Mesodermal cell (in vitro differentiated cells): ENCODE measurements at regions not wholly inside any gene's neighbourhood (a gene's known extent, or its start where the extent isn't known, plus 50 kb on each side); places are given as distances from the start of the nearest gene placed in this dataset.
"Not testable (repeated sequence)": the region's sequence is repeated elsewhere in the genome, so short reads cannot be mapped to it uniquely, and the experiment has no call there.

Experiments used
- H3K27ac ChIP-seq: 2 replicates; pipeline ENCODE4 v1.7.0; 2013; ENCODE audit warnings: mild to moderate bottlenecking, low read depth, low read length, moderate library complexity; ENCODE audit not compliant: severe bottlenecking
- H3K36me3 ChIP-seq: 2 replicates; pipeline ENCODE4 v1.7.1; 2013; ENCODE audit warnings: mild to moderate bottlenecking, low read length, moderate library complexity; ENCODE audit not compliant: control insufficient read depth, insufficient read depth
- H3K4me1 ChIP-seq: one replicate; pipeline ENCODE4 v1.7.1; 2013; ENCODE audit warnings: mild to moderate bottlenecking, low read length; ENCODE audit not compliant: insufficient read depth, control insufficient read depth, poor library complexity, severe bottlenecking
- H3K4me3 ChIP-seq: 2 replicates; pipeline ENCODE4 v1.7.0; 2013; ENCODE audit warnings: low read length, control low read depth, mild to moderate bottlenecking; ENCODE audit not compliant: insufficient read depth, poor library complexity, severe bottlenecking; ENCODE audit errors: extremely low read depth
- H3K9me3 ChIP-seq: 2 replicates; pipeline ENCODE4 v1.7.1; 2013; ENCODE audit warnings: mild to moderate bottlenecking, low read length, moderate library complexity; ENCODE audit not compliant: control insufficient read depth
- WGBS, 2 experiments: methylation state at CpG; one replicate each; pipeline ENCODE4 v1.1.5; 2013; ENCODE audit warnings: missing lambda C conversion rate in 2 of 2; ENCODE audit not compliant: insufficient coverage in 2 of 2; 5-methylcytosine and 5-hydroxymethylcytosine counted together

DNA sequence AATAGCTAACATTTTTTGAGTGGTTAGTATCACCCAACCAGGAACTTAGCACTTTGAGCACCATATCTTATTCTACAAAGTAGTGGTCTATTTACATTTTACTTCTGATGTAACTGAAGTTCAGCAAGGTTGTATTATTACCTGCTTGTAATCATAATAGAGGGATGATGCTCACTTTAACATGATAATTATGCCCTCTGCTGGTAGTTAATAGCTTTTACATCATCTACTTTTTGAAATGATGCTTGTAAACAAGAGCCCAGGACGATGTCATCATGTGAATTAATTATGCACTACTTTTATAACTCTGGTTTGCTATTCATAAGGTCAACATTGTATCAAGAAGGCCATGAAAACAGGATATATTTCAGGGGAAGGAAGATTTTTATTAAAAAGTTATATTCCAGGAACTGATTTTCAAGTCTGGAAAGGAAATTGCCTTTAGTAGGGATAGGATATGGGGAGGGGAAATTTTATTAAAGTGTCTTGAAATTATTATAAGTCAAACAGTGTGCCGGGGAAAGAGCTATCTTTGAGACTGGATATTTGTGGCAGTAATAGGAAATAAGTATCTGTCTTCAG, 80.3 kb upstream of the SCIN start:
- no peaks in the 10 kb centered on the region for H3K36me3 ChIP-seq
- WGBS, 2 experiments, result 56 to 67% methylated on average over 1 of the region's 2 CpGs
- no peaks in the 10 kb centered on the region for H3K4me1 ChIP-seq
- no peak overlapping the region for H3K4me3 ChIP-seq
- no peak overlapping the region for H3K27ac ChIP-seq
- no peaks in the 10 kb centered on the region for H3K9me3 ChIP-seq

DNA sequence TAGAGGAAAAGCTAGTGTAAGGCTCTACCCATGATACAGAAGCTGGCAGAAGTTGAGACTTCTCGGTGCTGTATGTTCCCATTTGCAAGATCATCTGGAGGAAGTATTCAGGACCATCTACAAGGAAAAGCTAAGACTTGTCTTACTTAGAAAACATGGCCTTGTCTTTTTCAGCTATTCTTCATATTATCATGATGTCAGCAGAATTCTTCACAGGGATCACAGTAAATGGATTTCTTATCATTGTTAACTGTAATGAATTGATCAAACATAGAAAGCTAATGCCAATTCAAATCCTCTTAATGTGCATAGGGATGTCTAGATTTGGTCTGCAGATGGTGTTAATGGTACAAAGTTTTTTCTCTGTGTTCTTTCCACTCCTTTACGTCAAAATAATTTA, 79.6 kb upstream of the SCIN start:
- Histone ChIP-seq H3K27ac (no peak overlapping the region), H3K9me3 (no peaks in the 10 kb centered on the region), H3K36me3 (no peaks in the 10 kb centered on the region), H3K4me1 (no peaks in the 10 kb centered on the region), H3K4me3 (no peak overlapping the region)
- WGBS, 2 experiments, result 63% methylated on average over 1 of the region's 2 CpGs; no CpG with 5 or more reads in 1 of the 2 experiments

DNA sequence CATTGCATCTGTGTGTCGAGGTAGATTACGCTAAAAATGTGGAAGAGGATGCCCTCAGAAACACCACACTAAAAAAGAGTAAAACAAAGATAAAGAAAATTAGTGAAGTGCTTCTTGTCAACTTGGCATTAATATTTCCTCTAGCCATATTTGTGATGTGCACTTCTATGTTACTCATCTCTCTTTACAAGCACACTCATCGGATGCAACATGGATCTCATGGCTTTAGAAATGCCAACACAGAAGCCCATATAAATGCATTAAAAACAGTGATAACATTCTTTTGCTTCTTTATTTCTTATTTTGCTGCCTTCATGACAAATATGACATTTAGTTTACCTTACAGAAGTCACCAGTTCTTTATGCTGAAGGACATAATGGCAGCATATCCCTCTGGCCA, 79.0 kb upstream of the SCIN start:
- Histone ChIP-seq H3K36me3 (no peaks in the 10 kb centered on the region), H3K4me3 (no peak overlapping the region), H3K27ac (no peak overlapping the region), H3K4me1 (no peaks in the 10 kb centered on the region), H3K9me3 (no peaks in the 10 kb centered on the region)
- 100% methylated on average over 1 of the region's 3 CpGs; no CpG with 5 or more reads in 1 of the 2 experiments for WGBS, 2 experiments

DNA sequence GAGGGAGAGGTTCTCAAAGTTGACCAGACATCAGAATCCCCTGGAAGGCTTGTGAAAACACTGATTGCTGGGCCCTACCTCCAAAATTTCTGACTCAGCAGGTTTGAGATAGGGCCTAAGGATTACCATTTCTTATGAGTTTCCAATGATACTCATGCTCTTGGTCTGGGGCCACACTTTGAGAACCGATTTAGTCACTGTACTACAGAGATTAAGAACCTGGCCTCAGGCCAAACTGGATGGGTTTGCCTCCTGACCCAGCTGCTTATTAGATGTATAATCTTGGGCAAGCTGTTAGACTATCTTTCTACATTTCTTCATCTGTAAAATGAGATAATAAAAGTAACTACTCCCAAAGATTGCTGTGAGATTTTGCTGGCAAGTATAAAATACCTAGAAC, 77.1 kb upstream of the SCIN start:
- no peak overlapping the region for H3K27ac ChIP-seq

DNA sequence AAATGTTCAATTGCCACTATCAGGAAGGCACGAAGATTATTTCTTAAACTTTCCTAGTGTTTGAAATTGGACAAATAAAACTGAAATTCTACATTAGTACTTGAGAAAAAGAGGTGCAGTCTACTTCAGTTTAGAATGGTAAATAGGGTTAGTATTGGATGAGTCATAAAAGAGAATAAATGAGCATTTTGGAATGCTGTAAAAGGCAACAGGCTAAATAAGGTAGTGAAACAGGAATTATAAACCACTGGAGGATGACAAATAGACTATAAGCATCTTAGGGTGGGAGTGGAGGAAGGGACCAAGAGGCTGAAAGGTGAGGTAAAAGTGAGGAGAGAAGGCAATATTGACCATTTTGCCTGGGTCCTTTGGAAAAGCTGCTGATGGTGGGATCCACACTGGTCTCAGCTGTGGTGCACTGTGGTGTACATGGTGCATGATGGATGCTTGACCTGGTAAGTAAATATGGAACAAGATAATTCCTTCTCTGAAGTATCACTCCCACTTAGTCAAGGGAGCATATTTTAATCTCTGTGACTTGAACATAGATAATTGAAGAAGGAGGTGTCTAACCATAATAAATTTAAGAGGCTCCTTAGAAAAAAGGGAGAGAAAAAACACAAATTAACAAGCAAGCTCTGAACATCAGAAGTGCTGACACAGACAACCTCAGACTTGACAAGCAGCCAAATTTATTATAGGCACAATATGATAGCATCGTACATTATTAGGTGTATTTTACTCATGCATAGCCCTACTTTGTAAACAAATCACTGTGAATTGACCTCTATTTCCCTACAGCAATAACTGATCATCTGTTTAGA, 76.4 kb upstream of the SCIN start:
- H3K4me3 ChIP-seq, result no peak overlapping the region
- 100% methylated on average over 1 of the region's 2 CpGs; no CpG with 5 or more reads in 1 of the 2 experiments for WGBS, 2 experiments
- no peaks in the 10 kb centered on the region for H3K9me3 ChIP-seq
- no peak overlapping the region for H3K27ac ChIP-seq
- H3K4me1 ChIP-seq, result no peaks in the 10 kb centered on the region
- H3K36me3 ChIP-seq, result no peaks in the 10 kb centered on the region

More for the DNA sequence above, 77.1 kb upstream of the SCIN start:
- Histone ChIP-seq H3K4me1 (no peaks in the 10 kb centered on the region), H3K36me3 (no peaks in the 10 kb centered on the region), H3K9me3 (no peaks in the 10 kb centered on the region), H3K4me3 (no peak overlapping the region)
- 80% methylated on average over 1 of the region's 1 CpG; no CpG with 5 or more reads in 1 of the 2 experiments for WGBS, 2 experiments

DNA sequence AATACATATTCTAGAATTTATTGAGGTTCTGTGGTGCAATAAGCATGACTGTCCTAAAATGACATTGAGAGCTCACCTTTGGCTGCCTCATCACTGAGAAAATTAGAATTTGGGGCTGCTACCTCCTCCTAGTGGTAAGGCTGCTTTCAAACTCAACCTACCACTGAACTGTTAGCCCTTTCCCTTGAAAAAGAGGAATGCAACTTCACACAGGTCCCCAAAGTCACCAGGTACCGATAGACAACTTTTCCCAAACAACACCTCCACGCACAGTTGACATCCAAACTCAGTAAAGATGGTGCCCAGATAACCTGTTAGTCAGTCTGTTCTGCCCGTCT, 75.9 kb upstream of the SCIN start:
- Histone ChIP-seq H3K27ac (no peak overlapping the region), H3K36me3 (no peaks in the 10 kb centered on the region), H3K9me3 (no peaks in the 10 kb centered on the region), H3K4me3 (no peak overlapping the region), H3K4me1 (no peaks in the 10 kb centered on the region)
- 94% methylated on average over 3 of the region's 3 CpGs; no CpG with 5 or more reads in 1 of the 2 experiments for WGBS, 2 experiments

DNA sequence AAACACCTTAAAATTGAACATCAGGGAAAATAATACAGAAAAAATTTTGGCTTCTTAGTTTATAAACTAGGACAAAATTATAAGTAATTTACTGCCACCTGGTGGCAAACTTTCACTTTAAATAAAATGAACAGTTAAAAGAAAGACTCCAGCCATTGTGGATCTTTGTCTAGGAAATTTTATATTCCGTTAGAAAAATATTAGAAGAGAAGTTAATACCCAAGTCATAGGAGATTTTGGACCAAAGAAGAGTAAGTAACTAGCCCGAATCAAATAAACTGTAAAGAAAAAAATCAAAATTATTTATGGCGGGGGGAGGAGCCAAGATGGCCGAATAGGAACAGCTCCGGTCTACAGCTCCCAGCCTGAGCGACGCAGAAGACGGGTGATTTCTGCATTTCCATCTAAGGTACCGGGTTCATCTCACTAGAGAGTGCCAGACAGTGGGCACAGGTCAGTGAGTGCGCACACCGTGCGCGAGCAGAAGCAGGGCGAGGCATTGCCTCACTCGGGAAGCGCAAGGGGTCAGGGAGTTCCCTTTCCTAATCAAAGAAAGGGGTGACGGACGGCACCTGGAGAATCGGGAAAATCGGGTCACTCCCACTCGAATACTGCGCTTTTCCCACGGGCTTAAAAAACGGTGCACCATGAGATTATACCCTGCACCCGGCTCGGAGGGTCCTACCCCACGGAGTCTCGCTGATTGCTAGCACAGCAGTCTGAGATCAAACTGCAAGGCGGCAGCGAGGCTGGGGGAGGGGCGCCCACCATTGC, 73.4 kb upstream of the SCIN start:
- not testable (repeated sequence) for H3K27ac ChIP-seq, H3K4me3 ChIP-seq, H3K36me3 ChIP-seq, H3K9me3 ChIP-seq, H3K4me1 ChIP-seq
- WGBS, 2 experiments, result 88 to 96% methylated on average over 9 to 14 of the region's 31 CpGs

DNA sequence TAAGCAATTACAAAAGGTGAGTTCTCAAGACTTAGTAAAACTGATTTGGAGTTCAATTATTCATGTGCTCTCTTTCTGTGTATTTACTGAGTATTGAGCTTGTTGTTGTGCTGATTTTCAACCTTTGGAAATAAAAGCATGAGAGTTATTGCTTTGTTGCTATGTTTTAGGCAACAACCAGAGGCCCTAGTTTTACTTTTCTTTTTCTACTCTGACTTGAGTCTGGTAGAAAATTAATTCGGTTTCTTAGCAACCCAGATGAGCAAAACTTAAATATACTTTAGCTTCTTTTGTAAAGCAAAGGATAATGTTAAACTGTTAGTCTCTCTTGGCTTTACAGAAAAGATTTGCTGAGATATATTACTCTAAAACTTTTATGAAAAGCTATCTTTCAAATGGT, 66.4 kb upstream of the SCIN start:
- H3K36me3 ChIP-seq, result no peaks in the 10 kb centered on the region
- no peaks in the 10 kb centered on the region for H3K9me3 ChIP-seq
- H3K4me3 ChIP-seq, result no peak overlapping the region
- no peaks in the 10 kb centered on the region for H3K4me1 ChIP-seq
- no peak overlapping the region for H3K27ac ChIP-seq
- WGBS, 2 experiments, result no CpG with 5 or more reads among the region's 1 CpG

DNA sequence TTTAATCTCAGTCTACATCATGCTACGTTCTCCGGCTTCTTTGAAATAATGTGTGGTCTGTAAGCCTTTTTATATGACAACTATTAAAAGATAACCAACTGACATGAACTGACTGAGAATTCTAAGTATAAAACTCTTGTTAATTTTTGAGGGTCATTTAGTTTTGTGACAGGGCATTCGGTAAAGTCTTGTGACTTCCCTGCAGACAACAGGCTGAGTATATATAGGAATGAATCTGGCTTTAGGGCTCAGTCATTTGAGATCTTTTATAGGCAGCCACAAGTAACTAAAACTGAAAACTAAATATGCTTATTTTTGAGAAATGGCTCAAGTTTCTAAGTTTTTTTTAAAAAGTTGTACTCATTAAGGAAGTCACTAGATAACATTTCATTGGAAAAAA, 62.5 kb upstream of the SCIN start:
- no peaks in the 10 kb centered on the region for H3K4me1 ChIP-seq
- WGBS, 2 experiments, result 67 to 100% methylated on average over 1 of the region's 3 CpGs
- H3K9me3 ChIP-seq, result no peaks in the 10 kb centered on the region
- no peaks in the 10 kb centered on the region for H3K36me3 ChIP-seq
- no peak overlapping the region for H3K4me3 ChIP-seq
- no peak overlapping the region for H3K27ac ChIP-seq

DNA sequence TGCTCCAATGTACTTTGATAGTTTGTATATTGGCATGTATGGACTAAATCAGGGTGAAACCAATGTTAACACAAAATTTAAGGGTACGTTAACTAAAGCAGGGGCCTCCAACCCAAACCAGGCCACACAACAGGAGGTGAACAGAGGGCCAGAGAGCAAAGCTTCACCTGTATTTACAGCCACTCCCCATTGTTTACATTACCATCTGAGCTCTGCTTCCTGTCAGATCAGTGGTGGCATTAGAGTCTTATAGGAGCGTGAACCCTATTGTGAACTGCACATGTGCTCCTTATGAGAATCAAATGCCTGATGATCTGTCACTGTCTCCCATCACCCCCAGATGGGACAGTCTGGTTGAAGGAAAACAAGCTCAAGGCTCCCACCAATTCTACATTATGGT, 62.0 kb upstream of the SCIN start:
- no CpG with 5 or more reads among the region's 2 CpGs for WGBS, 2 experiments
- H3K4me3 ChIP-seq, result no peak overlapping the region
- no peaks in the 10 kb centered on the region for H3K9me3 ChIP-seq
- H3K27ac ChIP-seq, result no peak overlapping the region
- H3K4me1 ChIP-seq, result no peaks in the 10 kb centered on the region
- H3K36me3 ChIP-seq, result no peaks in the 10 kb centered on the region

DNA sequence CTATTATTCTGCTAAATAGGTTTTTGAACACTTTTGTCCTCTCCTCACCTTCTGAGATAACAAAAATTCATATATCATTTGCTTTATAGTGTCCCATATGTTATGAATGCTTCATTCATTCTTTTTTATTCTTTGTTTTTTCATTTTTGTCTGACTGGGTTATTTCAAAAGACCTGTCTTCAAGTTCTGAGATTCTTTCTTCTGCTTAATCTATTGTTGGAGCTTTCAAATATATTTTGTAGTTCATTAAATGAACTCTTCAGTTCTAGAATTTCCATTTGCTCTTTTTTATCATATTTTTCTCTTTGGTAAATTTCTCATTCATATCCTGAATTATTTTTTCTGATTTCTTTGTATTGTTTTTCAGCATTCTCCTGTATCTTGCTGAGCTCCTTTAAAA, 53.1 kb upstream of the SCIN start:
- H3K4me3 ChIP-seq, result no peak overlapping the region

More for the DNA sequence above, 53.1 kb upstream of the SCIN start:
- Histone ChIP-seq H3K4me1 (no peaks in the 10 kb centered on the region), H3K9me3 (no peaks in the 10 kb centered on the region), H3K36me3 (no peaks in the 10 kb centered on the region), H3K27ac (no peak overlapping the region)
